ENCODE measurements at regions not wholly inside any gene's neighbourhood (a gene's known extent, or its start where the extent isn't known, plus 50 kb on each side); places are given as distances from the start of the nearest gene placed in this dataset.

DNA sequence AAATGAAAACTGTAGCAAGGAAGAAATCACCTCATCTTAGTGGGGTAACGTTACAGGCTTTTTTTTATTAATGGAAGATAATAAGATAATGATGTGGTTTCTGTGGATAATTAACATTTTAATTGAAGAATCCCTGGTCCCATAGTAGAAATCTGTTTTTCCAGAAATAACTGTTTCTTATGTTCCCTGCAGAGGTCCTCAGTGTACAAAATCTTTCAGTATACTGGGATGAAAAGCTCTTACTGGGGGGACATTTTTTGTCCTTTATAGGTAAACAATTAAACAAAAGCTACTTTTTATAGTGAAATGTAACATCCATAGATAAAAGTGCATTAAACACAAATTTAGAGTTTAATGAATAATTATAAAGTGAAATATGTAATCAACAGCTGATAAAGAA is 312.2 kb downstream of the ATXN7L3B start:
- TF ChIP-seq, protein P1, sequence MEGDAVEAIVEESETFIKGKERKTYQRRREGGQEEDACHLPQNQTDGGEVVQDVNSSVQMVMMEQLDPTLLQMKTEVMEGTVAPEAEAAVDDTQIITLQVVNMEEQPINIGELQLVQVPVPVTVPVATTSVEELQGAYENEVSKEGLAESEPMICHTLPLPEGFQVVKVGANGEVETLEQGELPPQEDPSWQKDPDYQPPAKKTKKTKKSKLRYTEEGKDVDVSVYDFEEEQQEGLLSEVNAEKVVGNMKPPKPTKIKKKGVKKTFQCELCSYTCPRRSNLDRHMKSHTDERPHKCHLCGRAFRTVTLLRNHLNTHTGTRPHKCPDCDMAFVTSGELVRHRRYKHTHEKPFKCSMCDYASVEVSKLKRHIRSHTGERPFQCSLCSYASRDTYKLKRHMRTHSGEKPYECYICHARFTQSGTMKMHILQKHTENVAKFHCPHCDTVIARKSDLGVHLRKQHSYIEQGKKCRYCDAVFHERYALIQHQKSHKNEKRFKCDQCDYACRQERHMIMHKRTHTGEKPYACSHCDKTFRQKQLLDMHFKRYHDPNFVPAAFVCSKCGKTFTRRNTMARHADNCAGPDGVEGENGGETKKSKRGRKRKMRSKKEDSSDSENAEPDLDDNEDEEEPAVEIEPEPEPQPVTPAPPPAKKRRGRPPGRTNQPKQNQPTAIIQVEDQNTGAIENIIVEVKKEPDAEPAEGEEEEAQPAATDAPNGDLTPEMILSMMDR (IDR thresholded peaks at IDR 0.05): no peak
- TF ChIP-seq POLR2A (IDR thresholded peaks at IDR 0.05): no peak
- TF ChIP-seq EP300 (IDR thresholded peaks at IDR 0.05): no peak
